ENCODE measurements at regions not wholly inside any gene's neighbourhood (a gene's known extent, or its start where the extent isn't known, plus 50 kb on each side); places are given as distances from the start of the nearest gene placed in this dataset.

DNA sequence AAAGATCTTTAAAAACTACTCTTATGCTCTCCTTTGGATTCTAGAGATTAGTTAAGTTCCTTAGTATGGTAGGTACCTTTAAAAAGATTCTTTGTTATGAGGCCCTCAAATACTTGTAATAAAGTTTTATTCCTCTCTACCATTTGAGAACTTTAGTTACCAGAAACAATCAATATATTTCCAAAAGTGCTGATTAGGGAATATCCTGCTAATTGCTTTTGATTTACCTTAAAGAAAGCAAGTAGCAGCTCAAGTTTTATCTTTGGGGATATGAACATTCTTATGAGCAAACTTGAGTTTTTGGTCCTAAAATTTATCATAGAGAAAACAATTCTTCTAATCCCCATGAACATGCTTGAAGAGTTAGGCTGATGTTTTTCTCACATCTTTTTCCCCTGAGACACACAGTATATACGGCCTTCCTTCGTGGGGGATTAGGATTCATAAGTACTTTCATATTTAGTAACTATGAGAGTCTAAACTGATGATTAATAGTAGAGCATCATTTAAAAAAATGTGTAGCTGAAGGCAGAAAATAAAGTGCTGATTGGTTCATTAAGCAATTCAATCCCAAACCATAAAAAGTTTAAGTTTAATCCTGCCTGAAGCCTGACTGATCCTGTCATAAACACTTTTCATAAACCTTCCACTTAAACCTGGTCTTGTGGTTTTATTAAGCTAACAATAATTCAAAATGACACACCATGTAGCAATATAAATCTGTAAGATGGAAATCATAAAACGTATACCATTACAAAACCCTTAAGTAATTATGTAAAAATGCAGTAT is 380.5 kb upstream of the FBXO33 start:
- H3K27ac ChIP-seq, result no peak overlapping the region
- TF ChIP-seq ZFX (IDR thresholded peaks at IDR 0.05), result no peak
- TF ChIP-seq, protein P1, sequence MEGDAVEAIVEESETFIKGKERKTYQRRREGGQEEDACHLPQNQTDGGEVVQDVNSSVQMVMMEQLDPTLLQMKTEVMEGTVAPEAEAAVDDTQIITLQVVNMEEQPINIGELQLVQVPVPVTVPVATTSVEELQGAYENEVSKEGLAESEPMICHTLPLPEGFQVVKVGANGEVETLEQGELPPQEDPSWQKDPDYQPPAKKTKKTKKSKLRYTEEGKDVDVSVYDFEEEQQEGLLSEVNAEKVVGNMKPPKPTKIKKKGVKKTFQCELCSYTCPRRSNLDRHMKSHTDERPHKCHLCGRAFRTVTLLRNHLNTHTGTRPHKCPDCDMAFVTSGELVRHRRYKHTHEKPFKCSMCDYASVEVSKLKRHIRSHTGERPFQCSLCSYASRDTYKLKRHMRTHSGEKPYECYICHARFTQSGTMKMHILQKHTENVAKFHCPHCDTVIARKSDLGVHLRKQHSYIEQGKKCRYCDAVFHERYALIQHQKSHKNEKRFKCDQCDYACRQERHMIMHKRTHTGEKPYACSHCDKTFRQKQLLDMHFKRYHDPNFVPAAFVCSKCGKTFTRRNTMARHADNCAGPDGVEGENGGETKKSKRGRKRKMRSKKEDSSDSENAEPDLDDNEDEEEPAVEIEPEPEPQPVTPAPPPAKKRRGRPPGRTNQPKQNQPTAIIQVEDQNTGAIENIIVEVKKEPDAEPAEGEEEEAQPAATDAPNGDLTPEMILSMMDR (conservative IDR thresholded peaks at IDR 0.05), result no peak

DNA sequence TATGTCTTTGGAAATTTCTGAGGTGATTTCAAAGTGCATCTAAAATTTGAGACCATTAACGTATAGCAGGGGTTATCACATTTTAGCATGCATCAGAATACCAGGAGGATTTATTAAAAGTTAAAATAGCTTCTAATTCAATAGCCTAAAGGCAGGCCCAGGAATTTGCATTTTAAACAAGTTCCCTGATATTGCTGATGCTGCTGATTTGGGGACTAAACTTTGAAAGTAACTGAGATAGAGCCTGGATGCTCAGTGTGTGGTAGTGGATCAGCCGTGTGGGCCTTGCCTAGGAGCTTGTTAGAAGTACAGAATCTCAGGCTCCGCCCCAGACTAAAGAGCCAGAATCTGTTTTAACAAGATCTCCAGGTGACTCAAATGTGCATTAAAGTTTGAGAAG is 375.0 kb upstream of the FBXO33 start:
- TF ChIP-seq ZFX (IDR thresholded peaks at IDR 0.05), result no peak
- TF ChIP-seq, protein P1 (conservative IDR thresholded peaks at IDR 0.05), result no peak
- H3K27ac ChIP-seq, result no peak overlapping the region

DNA sequence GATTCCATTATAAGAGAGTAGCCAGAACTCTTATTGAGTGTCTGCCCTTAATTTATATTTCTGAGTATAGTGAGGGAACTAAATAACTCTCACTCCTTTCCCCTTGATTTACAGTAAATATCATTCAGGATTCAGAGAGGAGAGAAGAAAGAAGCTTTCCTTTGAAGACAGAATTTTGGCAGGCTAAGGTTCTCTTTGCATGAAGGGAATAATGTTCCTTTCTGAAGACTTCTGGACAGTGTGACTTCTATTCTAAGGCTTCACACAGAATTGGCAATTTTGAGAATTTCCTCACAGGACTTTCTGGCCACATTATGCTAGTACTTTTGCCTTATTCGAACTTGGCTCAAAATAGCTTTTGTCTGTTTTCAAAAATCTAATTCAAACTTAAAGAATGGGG is 352.2 kb upstream of the FBXO33 start:
- no peak overlapping the region for H3K27ac ChIP-seq
- TF ChIP-seq ZFX (IDR thresholded peaks at IDR 0.05), result no peak
- TF ChIP-seq, protein P1 (conservative IDR thresholded peaks at IDR 0.05), result no peak

DNA sequence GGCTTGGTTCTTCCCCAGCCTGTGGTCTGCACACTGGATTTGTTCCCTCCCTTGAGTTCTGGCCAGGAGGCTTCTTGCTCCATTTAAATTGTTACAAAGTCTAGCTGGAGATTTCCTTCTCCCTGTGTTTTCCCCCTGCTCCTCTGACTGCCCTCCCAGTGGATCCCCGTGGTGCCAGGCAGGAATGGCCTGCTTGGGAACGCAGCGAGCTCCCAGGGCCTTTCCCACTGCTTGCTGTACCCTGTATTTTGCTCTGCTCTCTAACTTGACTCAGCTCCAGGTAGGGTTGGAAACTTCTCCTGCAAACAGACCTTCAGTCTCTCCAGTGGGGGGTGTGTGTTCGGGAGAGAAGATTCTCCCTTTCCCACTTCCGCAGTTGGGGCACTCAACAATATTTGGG is 349.2 kb upstream of the FBXO33 start:
- no peak overlapping the region for H3K27ac ChIP-seq
- TF ChIP-seq, protein P1 (conservative IDR thresholded peaks at IDR 0.05), result no peak
- TF ChIP-seq ZFX (IDR thresholded peaks at IDR 0.05), result no peak

DNA sequence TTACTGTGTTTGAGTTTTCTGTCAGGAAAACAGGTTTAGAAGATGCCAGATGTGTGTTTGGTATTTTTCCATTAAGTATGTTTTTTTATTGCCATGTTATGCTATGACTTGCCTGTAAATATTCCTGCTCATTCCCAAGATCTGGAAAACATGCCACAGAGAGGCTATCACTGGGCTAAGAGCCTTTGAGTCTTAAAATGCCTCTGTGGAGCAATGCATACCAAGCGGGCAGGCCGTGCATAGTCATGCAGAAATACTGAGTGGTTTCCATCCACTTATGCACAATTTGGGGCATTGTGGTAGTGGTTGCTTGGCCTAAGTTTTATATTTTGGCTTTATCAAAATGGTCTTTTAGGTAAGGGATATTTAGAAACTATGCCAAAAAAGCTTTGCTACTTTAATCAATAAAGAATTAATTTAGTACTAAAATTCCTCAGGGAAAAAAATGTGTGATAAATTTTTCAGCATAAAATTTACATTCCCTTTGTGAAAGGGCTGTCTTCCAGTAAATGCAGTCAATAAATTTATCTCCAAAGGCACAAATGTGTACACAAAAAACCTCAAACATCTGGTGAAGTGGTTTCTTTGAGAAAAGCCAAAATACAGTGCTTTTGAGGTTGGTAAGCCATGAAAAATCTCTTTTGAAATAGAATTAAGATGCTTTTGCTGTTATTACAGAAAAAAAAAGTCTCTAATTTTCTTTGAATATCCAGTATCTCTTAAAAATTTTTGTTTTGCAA is 341.3 kb upstream of the FBXO33 start:
- no peak overlapping the region for H3K27ac ChIP-seq
- TF ChIP-seq, protein P1 (conservative IDR thresholded peaks at IDR 0.05), result no peak
- no peak for TF ChIP-seq ZFX (IDR thresholded peaks at IDR 0.05)

DNA sequence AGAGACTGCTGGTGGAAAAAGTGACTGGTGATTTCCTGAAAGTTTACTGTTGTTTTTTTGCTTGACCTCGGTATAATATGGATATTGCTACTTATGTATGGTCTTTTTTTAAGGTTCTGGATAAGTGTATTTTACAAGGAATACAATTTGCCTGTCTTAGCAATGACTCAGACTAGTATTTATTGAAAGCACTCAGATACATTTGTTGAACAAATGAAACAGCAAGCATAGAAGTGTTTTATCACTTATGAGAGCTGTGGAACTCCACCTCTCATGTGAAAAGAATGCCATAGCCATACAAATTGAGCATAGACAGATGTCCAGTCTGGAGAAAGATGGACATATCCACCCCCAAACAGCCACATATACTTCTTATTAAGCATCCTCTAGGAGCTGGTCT is 340.4 kb upstream of the FBXO33 start:
- TF ChIP-seq, protein P1 (conservative IDR thresholded peaks at IDR 0.05), result no peak
- no peak for TF ChIP-seq ZFX (IDR thresholded peaks at IDR 0.05)
- H3K27ac ChIP-seq, result no peak overlapping the region

DNA sequence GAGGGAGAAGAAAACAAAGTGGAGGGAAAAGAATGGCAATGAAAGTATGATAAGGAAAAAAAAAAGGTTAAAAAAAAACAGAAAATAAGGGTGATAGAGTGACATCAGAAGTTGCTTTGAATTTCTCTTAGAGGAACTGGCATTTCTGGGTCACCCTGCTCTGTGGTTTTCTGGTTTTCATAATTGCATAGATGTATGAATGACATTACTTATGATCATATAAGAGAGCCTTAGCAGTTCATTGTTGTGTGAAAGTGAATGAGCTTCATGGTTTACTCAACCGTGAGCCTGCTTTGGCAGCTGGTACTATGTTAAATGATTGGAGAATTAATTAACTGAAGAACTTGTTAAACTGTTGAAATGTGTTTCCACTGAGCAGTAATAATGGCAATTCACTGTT is 336.4 kb upstream of the FBXO33 start:
- TF ChIP-seq, protein P1 (conservative IDR thresholded peaks at IDR 0.05), result no peak
- no peak for TF ChIP-seq ZFX (IDR thresholded peaks at IDR 0.05)
- H3K27ac ChIP-seq, result no peak overlapping the region

Data from C4-2B (cell line).